ENCODE measurements at regions not wholly inside any gene's neighbourhood (a gene's known extent, or its start where the extent isn't known, plus 50 kb on each side); places are given as distances from the start of the nearest gene placed in this dataset.

DNA sequence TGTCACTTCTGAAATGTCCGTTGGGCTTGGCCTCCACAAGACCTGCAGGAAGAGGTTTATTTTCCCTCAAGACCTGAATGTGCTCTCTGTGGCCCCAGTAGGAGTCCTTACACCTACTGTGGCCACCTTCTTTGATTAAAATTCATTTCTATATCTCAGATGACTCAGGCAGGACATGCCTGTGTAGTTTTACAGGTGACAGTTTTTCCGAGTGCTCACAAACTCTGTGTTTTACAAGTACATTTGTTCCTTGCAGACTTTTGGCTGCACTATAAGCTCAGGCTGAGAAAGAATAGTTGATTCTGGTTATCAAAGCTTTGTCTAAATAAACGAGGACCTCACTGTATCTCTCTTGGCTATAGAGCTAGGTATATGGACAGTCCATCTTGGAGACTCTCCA is 257.1 kb downstream of the MAP2K4 start:
- TF ChIP-seq, protein P1, sequence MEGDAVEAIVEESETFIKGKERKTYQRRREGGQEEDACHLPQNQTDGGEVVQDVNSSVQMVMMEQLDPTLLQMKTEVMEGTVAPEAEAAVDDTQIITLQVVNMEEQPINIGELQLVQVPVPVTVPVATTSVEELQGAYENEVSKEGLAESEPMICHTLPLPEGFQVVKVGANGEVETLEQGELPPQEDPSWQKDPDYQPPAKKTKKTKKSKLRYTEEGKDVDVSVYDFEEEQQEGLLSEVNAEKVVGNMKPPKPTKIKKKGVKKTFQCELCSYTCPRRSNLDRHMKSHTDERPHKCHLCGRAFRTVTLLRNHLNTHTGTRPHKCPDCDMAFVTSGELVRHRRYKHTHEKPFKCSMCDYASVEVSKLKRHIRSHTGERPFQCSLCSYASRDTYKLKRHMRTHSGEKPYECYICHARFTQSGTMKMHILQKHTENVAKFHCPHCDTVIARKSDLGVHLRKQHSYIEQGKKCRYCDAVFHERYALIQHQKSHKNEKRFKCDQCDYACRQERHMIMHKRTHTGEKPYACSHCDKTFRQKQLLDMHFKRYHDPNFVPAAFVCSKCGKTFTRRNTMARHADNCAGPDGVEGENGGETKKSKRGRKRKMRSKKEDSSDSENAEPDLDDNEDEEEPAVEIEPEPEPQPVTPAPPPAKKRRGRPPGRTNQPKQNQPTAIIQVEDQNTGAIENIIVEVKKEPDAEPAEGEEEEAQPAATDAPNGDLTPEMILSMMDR (IDR thresholded peaks at IDR 0.05): no peak
- TF ChIP-seq POLR2AphosphoS5 (IDR thresholded peaks at IDR 0.05): no peak
